GM19397 (cell line): ENCODE measurements at regions not wholly inside any gene's neighbourhood (a gene's known extent, or its start where the extent isn't known, plus 50 kb on each side); places are given as distances from the start of the nearest gene placed in this dataset.

Experiments
- ATAC-seq: cut with Tn5 transposase; IDR thresholded peaks from one replicate; pipeline ENCODE4 v1.9.1; 2021; ENCODE audit warnings: mild to moderate bottlenecking, moderate library complexity; ENCODE audit not compliant: unreplicated experiment

GRCh38 chr7:67413670-67414069 lies 417.0 kb downstream of the TYW1 start:
- no peak for ATAC-seq

- no peak for ATAC-seq
These were observed 418.2 kb downstream of the TYW1 start for GRCh38 chr7:67414858-67415257.

- ATAC-seq = no peak
These were observed 426.0 kb downstream of the TYW1 start for GRCh38 chr7:67422601-67423000.

GRCh38 chr7:67423065-67423464 lies 426.4 kb downstream of the TYW1 start:
- ATAC-seq = no peak

GRCh38 chr7:67426654-67427053 lies 430.0 kb downstream of the TYW1 start:
- no peak for ATAC-seq

- no peak for ATAC-seq
These were observed 433.1 kb downstream of the TYW1 start for GRCh38 chr7:67429735-67430134.

- ATAC-seq = no peak
These were observed 436.1 kb downstream of the TYW1 start for GRCh38 chr7:67432536-67433234.

GRCh38 chr7:67435894-67436535 lies 439.4 kb downstream of the TYW1 start:
- ATAC-seq = no peak

- no peak for ATAC-seq
These were observed 441.7 kb downstream of the TYW1 start for GRCh38 chr7:67438198-67438882.

GRCh38 chr7:67438913-67439505 lies 442.4 kb downstream of the TYW1 start:
- ATAC-seq = no peak

- ATAC-seq = no peak
These were observed 443.7 kb downstream of the TYW1 start for GRCh38 chr7:67440321-67440720.

GRCh38 chr7:67445728-67446127 lies 449.1 kb downstream of the TYW1 start:
- ATAC-seq = no peak

- ATAC-seq = no peak
These were observed 450.7 kb downstream of the TYW1 start for GRCh38 chr7:67447297-67447696.

GRCh38 chr7:67448271-67448670 lies 451.6 kb downstream of the TYW1 start:
- ATAC-seq = no peak

GRCh38 chr7:67450171-67450570 lies 453.5 kb downstream of the TYW1 start:
- no peak for ATAC-seq

- no peak for ATAC-seq
These were observed 454.7 kb downstream of the TYW1 start for GRCh38 chr7:67451306-67451705.

GRCh38 chr7:67452516-67453026 lies 455.9 kb downstream of the TYW1 start:
- no peak for ATAC-seq

- ATAC-seq = no peak
These were observed 457.1 kb downstream of the TYW1 start for GRCh38 chr7:67453580-67454380.

GRCh38 chr7:67455508-67455907 lies 458.9 kb downstream of the TYW1 start:
- ATAC-seq = no peak

- no peak for ATAC-seq
These were observed 466.2 kb downstream of the TYW1 start for GRCh38 chr7:67462781-67463191.

- ATAC-seq = no peak
These were observed 466.7 kb downstream of the TYW1 start for GRCh38 chr7:67463316-67463715.
